HT-29 (cell line): ENCODE measurements at regions not wholly inside any gene's neighbourhood (a gene's known extent, or its start where the extent isn't known, plus 50 kb on each side); places are given as distances from the start of the nearest gene placed in this dataset.

ENCODE experiments used
- DNase-seq: peaks from one replicate; pipeline ENCODE4 v3.0.0-alpha.2; 2015; ENCODE audit warnings: low spot score

DNA sequence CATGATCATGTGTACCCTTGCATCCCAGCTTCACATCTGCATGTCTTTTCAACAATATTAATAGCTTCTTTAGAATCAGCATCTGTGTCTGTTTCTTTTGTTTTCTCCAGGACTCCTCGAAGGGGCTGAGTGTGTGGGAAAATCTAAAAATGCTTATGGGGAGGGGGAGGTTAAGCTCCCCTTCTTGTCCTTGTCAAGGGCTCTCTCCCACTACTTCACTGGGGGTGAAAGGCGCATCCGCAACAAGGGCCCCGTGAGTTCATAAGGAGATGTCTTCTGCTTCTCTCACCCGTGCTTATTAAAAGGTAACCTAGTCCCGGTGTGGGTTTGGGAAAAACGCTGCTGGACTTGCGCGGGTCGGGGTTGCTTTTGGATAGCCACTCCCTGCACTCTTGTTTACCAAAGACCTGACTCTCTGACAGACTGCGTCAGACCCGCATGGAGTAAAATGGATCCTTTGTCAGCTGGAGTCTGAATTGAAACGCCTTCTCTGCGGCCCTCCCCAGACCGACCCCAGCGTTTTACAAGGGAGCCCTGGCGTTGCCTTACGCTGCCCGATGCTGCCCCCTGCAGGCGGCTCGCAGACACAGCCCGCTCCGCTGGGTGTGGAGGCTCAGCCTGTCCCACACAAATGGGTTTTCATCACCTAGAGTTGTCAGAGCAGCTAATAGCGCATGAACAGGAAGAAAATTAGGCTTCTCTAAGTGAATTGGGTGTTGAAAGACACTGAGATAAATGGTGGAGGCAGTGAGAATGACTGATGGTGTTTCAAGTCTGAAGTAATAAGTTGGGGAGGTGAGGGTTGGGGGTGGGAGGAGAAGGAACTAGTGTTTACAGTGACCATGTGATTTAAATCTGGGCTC lies 53.8 kb downstream of the IER5 start:
- peak; percentile 86 for DNase-seq

DNA sequence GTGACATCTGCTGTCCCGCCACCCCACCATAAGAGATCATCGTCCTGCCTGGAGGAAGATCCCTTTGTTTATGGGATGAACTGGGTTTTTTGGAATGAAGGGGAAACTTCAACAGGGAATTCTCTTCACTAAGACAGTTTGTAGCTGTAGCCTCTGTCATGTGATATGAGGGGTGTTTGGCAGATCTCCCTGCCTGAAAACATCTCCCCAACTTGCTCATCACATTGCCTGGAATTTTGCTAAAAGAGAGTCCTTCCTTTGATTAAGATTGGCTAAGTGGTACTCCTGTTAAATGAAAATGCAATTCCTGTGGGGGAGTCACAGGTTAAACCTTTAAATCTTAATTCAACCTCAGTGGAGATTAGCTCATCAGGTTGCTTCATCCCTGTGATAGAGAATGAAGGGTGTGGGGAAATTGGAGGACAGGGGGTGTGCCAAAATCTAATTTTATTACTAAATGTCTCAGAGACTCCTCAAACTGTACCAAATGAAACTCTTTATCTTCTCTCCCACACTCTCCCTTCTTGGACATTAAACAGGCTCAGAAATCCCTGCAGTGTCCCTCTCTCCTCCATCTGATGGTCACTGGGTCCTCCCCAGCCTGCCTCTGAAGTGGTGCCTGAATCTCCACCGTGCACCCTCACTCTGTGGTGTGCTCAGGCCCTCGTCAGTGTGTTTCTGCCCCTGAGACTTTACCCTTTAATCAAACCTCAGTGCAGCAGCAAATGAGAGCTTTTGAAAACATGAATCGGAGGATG lies 54.8 kb downstream of the IER5 start:
- DNase-seq, result no peak

DNA sequence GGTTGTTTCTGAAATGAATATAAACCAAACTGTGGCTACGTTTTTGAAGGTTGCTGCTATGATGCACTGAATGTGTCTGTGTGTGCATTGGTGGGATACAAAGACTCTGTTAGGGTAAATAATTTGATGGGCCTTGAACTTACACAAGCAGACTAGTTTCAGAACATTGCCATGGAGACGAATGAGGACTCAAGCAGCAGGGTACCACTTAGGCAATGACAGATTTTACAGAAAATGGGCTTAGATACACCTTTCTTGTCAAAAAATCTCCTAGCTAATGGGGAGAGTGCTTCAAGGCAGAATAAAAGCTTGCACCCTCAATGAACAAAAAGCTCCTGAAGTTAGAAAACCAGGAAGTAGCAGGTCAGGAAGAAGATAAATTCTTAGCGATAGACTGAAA lies 55.7 kb downstream of the IER5 start:
- DNase-seq, result no peak

DNA sequence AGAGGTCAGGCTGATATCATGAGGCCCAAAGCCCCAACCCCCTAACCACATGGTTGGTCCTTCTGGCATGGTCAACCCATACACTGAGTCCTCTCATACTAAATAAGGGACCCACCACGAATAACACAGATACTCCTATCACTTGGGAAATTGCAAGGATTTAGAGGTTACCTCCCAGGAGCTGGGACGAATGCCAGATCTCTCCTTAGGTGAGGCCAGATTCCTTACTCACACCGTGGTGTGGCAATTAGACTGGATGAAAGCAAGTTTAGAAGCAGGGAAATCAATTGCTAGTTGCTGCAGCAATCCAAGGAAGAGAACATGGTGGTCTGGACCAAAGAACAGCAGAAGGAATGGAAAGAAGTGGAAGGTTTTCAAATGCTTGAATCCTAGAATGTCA lies 60.1 kb downstream of the IER5 start:
- DNase-seq, result no peak

DNA sequence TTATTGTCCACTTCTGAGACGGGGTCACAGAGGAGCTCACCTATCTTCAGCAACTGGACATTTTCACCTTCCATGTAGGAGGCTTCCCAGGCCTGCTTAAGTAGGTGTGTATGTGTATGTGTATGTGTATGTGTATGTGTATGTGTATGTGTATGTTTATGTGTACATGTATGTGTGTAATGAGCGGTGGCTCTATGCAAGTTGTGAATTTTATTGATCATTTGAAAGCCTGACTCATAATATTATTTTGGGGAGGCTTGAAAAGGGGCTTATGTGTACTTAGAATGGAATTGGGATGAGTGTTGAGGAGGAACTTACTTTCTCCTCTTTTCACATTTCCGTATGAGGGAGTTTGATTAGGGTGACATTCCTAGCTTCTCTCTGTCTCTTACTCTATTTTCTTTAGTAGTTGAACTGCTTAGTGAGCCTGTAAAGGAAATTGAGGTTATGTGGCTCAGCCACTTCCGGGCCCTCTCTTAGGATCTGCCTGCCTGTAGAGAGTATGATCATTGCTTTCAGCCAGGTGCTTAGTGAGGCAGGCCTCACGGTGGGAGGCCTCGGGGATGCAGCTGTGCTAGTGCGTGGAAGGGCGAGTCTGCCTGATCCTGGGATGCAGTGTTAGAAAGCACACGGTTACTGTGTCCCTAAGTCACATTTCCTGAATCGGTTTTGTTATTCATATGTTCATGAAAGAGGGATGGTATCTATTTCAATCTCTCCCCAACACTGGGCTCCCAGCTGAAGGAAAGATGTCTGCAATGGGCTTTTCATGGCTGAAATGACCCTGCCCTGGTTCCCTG lies 61.0 kb downstream of the IER5 start:
- no peak for DNase-seq

DNA sequence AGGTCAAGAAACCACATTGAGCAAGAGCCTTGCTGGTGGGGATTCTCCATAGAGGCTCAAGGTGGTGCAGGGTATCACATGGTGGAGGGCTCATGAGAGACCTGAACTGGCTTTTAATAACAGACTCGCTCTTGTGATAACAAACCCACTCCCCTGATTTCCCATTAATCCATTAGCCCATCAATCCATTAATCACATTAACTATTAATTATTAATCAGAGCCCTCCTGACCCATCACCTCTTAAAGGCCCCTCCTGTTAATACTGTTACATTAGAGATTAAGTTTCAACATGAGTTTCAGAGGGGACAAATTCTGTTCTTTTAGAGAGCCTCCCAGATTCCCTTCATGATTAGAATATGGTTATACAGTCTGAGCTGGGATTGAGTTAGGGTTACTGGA lies 61.8 kb downstream of the IER5 start:
- DNase-seq, result no peak

DNA sequence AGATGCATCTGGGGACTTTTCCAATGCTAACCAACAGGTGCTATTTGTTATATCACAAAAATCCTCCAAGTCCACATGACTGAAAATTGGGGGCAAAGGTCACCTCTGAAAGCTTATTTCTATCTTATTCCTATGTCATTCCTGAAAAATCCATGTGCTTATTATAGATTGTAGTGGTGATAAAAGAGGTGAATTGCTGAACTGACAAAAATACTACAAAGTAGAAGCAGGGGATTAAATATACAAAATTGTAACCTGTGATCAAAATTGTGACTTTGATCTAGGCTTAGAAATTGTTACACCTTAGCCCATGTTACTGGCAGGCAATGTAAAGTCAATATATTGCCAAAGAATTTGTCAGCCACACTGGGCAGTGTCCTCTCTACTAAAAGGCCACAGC lies 62.3 kb downstream of the IER5 start:
- no peak for DNase-seq

DNA sequence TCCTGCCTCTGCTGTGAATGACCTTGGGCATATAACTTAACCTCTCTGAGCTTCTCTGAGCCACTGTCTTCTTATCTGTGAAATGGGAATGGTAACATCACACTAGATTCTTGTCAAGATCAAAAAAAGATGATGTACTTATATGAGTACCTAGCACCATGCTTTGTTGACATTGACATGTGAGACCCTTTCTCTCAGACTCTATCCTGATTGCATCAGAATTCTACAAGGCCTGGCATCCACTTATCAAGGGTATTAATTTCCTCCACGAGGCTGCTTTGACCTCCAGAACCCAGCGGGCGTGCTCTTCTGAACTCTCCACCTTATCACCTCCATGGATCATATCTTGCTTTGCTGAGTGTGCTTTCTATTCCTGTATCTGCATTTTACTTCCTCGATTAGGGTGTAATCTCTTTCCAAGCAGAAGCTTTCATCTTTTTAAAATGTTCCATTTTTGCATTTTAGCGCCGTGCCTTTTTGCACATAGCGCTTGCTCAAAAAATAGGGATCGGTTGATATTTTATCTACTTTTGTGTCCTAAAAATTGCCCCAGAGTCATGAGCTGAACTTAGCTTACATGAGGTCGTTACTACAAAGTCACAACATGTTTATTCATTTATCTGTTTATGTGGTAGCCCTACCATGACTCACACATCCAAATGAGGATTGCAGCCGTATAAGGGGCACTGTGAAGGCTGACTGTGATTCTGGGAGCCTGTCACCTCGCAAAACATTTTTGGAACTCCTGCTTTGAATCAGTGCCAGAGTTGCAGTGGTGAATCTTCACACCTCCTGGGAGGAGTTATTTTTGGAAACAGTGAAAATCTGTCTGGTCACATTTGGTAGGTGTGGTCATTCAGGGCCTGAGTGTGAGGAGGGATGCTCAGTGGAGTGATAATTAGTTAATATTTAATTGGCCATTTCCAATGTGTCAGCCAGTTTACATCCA lies 63.2 kb downstream of the IER5 start:
- DNase-seq, result no peak

DNA sequence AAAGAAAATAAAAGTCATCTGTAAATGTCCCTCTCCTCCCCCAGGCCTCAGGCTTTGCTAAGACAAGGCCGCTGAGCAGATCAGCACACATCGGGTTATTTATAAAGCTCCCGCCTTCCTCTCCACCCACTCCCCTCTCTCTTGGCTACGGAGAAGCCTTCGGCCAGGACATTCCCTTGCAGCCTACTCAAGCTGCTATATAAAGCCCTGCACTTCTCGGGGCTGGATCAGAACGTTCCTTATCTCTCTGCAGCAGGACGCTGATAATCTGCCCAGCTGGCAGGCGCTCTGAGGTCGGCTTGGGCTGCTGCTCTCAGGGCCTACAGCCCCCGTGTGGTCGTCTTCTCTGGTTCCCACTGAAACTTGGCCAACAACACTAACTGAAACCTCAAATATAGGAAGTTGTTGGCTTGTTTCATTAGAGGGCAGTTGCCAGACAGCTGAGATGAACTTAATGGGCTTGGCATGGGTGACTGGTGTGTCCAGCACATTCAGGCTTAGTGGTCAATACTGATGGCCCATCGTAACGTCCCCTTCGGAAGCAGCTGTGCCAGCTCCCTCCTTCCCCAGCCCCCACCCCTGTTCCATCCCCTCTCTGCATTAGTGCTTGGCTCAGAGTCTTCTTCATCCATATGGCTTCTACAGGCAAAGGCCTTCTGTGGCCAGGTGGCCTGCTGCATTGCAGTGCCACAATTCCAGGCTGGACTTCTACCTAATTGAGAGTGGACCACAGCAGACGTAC lies 64.6 kb downstream of the IER5 start:
- no peak for DNase-seq

DNA sequence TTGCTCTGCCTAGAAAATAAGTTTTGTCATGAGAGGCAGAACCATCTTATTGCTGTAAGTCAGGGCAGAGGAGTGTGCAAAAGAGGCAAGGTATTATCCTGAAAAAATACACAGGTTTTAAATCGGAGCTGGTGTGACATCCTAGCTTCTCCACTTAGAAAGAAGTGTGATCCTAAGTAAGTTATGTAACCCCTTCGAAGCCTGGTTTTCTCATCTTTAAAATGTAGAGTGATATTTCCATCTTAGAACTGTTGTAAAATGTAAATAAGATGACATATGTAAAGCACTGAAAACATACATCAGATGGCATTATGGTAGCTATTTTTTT lies 65.1 kb downstream of the IER5 start:
- no peak for DNase-seq

DNA sequence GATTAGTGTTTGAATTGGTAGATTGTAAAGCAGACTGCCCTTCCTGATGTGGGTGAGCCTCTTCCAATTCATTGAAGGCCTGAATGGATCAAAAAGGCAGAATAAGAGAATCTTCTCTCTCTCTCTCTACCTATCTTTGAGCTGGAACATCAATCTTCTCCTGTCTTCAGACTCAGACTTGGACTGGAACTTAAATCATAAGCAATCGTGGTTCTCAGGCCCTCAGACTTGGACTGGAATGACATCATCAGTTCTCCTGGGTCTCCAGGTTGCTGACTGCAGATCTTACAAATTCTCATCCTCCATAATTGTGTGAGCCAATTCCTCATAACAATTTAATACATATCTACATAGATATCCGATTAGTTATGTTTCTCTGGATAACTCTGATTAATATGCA lies 66.8 kb downstream of the IER5 start:
- no peak for DNase-seq

DNA sequence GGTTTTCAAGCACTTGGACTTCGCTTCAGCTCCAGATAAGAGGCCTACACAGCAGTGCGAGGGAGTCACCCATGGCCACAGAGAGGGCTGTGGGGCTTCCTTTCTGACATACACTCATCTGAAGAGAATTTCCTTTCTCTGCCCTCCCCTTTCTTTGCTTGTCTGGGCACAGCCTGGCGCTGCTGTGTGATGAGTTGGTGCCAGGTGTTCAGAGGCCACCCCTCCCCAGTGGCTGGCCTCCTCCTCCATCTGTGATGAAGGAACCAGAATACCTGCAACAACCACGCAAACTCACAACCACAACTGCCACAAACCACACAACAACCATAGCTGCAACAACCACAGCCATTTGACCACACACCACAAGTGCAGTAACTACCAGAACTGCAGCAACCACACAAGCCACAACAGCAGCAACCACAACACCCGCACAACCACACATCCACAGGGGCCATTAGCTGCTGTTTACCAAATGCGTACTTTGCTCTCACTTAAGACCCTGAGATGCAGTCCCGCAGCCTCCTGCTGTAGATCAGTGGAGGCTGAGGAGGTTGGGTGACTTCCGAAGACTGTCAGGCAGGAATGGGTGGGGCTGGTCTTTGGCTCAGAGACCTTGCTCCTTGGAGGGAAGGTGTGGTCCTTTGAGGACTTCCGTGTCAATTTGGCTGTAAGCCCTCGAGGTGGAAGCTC lies 71.1 kb downstream of the IER5 start:
- peak; percentile 64 for DNase-seq

DNA sequence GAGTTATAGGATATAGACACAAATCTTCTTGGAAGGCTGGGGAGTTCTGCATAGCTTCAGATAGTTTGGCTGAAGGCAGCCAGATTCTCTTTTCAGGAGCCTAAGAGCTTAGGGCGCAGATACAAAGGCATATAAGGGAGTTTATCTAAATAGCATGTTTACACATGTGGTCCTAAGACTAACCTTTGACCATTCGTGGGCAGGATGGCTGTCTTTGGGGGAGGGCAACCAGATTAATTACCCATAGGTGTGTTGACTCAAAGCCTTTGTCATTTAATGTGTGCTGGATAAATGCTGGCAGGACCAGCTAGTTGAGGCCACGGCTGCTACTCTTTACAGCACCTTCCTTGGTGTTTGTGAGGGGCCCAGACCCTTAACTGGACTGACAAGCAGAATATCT lies 71.8 kb downstream of the IER5 start:
- peak; percentile 51 for DNase-seq

DNA sequence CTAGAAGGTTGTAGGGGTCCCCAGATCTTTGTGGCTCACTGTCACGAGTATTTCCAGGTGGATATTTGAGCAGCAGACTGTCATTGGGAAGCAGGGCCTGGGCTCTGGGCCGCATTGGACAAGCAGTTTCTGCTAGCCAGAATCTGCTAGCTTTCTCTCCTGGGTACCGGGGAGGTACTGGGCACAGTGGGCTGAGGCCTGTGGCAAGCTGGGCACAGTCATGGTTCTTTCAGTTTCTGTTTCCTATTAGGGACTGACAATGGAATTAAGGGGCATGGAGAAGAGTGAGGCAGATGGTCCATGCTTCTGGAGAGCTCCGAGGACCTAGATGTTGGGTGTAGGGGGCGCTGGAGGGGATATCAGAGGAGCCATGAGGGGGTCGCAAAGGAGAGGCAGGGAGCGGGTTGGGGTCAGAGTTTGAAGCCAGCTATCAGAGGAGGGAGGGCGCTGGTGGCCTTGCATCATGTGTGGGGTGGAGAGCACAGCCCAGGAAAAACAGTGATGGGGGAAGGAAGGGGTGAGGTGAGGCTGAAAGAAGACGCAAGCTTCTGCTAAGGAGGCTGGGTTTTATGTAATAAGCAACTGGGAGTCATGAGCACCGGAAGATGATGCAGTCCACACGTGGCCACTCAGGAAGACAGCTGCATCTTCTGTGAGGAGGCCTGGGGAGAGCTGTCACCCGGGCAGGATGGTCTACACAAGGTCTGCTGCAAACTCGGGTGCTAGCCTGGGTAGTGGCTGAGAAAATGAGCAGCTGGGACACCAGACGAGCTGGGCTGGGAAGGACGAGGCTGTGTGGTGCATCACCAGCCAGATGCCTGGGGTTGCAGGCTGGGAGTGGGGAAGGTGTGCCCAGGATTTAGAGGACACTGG lies 72.7 kb downstream of the IER5 start:
- no peak for DNase-seq

DNA sequence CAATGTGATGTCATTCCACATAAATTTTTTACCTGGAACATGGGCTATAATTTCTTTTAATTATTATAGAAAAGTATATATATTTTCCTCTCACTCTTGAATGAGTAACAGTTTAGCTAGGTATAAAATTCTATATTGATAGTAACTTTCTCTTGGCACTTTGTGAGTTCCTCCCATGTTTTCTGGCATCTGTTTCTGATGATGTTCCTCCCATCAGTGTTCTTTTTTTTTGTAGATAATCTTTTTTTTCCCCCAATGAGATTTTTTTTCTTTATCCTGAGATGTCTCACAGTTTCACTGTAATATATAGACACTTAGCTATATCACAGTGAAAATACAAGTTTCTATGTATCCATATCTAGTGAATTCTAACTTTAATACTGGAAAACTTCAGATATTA lies 75.2 kb downstream of the IER5 start:
- no peak for DNase-seq

DNA sequence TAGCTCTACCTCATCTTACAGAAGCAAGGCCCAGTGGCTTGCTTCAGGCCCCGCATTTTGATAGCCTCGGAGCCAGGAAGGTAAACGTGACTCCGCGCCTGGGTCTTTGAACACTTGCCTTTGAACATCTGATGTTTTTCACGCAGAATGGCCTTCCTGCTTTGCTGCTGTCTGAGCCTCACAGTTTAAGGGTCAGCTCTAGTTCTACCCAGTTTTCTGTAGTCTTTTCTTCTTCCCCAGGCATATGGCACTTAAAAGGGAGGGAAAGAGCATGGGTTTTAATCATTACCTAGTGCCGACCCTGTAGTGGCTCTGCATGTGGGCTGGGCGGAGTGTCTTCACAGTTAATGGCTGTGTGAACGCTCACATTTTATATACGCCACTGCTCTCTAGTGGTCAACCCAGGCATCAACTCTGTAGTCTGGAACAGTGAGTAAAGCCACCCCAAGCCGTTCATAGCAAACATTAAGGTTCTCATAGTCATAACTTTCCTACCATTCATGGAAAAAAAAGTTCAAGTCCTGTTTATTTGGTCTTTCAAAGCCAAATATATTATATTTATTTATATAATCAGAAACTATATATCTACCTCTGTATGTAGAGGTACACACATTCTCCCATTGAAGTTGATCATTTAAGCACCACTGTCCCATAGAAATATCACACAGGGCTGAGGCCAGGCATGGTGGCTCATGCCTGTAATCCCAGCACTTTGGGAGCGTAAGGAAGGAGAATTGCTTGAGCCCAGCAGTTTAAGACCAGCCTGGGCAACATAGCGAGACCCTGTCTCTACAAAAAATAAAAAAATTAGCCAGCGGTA lies 78.1 kb downstream of the IER5 start:
- peak; percentile 87 for DNase-seq

DNA sequence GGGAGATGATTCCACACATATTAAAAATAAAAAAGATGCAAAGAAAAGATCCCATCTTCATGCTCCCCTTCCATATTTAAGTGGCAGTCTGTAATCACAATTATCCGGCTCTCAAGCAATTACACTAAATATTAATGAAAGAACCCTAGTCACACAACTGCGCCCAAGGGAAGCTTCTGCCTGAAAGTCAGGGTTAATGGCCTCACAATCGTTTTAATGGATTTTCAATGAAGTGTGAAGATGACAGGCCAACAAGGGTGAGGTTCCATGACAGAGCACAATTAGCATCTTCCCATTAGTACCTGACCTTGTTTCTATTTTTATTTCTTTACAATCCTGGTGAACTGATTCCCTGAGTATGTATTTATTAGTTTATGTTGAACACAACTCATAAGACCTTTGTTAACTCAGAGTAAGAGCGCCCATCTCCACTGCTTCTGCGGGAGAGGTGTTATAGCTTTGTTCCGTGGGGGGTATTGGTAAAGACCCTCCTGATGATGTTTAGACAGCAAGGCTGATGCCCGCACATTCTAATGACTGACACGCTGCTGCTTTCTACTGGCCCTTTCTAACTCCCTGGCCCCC lies 80.9 kb downstream of the IER5 start:
- no peak for DNase-seq

DNA sequence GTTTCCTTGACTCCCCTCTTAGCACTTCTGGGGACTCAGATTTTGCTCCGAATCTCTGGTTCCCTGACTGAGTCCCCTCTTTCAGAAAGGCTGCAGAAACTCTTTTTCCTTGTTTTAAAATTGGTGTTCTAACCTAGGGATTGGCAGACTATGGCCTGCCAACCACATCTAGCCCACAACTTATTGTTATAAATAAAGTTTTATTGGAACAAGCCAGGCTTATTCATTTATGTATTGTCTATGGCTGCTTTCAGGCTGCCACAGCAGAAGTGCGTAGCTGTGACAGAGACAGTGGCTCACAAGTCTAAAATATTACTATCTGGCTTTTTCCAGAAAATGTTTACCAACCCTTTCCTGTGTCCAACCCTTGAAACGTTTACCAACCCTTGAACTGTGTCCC lies 81.7 kb downstream of the IER5 start:
- DNase-seq, result no peak
